MM.1S (cell line): ENCODE measurements at regions not wholly inside any gene's neighbourhood (a gene's known extent, or its start where the extent isn't known, plus 50 kb on each side); places are given as distances from the start of the nearest gene placed in this dataset.

ENCODE experiments used
- DNase-seq: peaks from one replicate; pipeline ENCODE4 v3.0.0-alpha.2; 2015
- H2AFZ ChIP-seq: fragments of 300-600 bp; sonication (generic); 2 replicates; pipeline ENCODE4 v1.6.0; 2016; ENCODE audit warnings: antibody characterized with exemption, low read length
- H3F3A ChIP-seq: fragments of 300-600 bp; sonication (generic); 2 replicates; pipeline ENCODE4 v1.6.1; 2016; ENCODE audit warnings: mild to moderate bottlenecking, antibody characterized with exemption, low read length, moderate library complexity, mixed read lengths; ENCODE audit not compliant: insufficient read depth
- H3K27ac ChIP-seq: fragments of 300-600 bp; sonication (generic); 2 replicates; pipeline ENCODE4 v1.5.1; 2016; ENCODE audit warnings: mild to moderate bottlenecking, low read length
- H3K27me3 ChIP-seq: fragments of 300-600 bp; sonication (generic); replicated peaks from 2 replicates; pipeline ENCODE4 v1.6.0; 2016; ENCODE audit warnings: low read length; ENCODE audit not compliant: insufficient read depth
- H3K36me3 ChIP-seq: fragments of 300-600 bp; sonication (generic); replicated peaks from 2 replicates; pipeline ENCODE4 v1.6.1; 2016; ENCODE audit warnings: mild to moderate bottlenecking, low read length, mixed read lengths; ENCODE audit not compliant: insufficient read depth
- H3K4me1 ChIP-seq: fragments of 300-600 bp; sonication (generic); 2 replicates; pipeline ENCODE4 v1.6.1; 2016; ENCODE audit warnings: low read length, mixed read lengths
- H3K4me2 ChIP-seq: fragments of 300-600 bp; sonication (generic); 2 replicates; pipeline ENCODE4 v1.6.0; 2016; ENCODE audit warnings: low read depth, low read length
- H3K4me3 ChIP-seq: fragments of 300-600 bp; sonication (generic); 2 replicates; pipeline ENCODE4 v1.5.1; 2016; ENCODE audit warnings: low read length, mixed read lengths
- H3K79me2 ChIP-seq: fragments of 300-600 bp; sonication (generic); 2 replicates; pipeline ENCODE4 v1.6.1; 2016; ENCODE audit warnings: mixed run types, low read length, mixed read lengths
- H3K9ac ChIP-seq: fragments of 300-600 bp; sonication (generic); 2 replicates; pipeline ENCODE4 v1.6.1; 2016; ENCODE audit warnings: low read length, mixed read lengths
- H3K9me2 ChIP-seq: fragments of 300-600 bp; sonication (generic); replicated peaks from 2 replicates; pipeline ENCODE4 v1.6.1; 2016; ENCODE audit warnings: mild to moderate bottlenecking, low read length, mixed read lengths; ENCODE audit not compliant: insufficient read depth
- H3K9me3 ChIP-seq: fragments of 300-600 bp; sonication (generic); replicated peaks from 2 replicates; pipeline ENCODE4 v1.6.1; 2016; ENCODE audit warnings: mild to moderate bottlenecking, low read length, mixed read lengths; ENCODE audit not compliant: insufficient read depth
- H4K20me1 ChIP-seq: fragments of 300-600 bp; sonication (generic); 2 replicates; pipeline ENCODE4 v1.6.1; 2016; ENCODE audit warnings: mild to moderate bottlenecking, low read length, moderate library complexity, mixed read lengths; ENCODE audit not compliant: insufficient read depth
- CTCF ChIP-seq: fragments of 300-600 bp; sonication (generic); IDR thresholded peaks from 2 replicates; pipeline ENCODE4 v1.5.1; 2016; ENCODE audit warnings: antibody characterized with exemption, low read length, mixed read lengths
- EZH2 ChIP-seq: fragments of 300-600 bp; sonication (generic); optimal IDR thresholded peaks from 2 replicates; pipeline ENCODE3; 2017; ENCODE audit warnings: low read depth, mild to moderate bottlenecking, antibody characterized with exemption, low read length, mixed read lengths
- EZH2phosphoT487 ChIP-seq: fragments of 300-600 bp; sonication (generic); IDR thresholded peaks from 2 replicates; pipeline ENCODE4 v1.6.1; 2018; ENCODE audit warnings: antibody characterized with exemption, low read length

- Histone ChIP-seq H3K4me3 (no peak overlapping the region), H3K9ac (no peak overlapping the region), H4K20me1 (no peaks in the 10 kb centered on the region), H3K36me3 (no peaks in the 10 kb centered on the region), H3K27ac (no peak overlapping the region), H3K4me1 (no peaks in the 10 kb centered on the region), H3K9me3 (no peaks in the 10 kb centered on the region), H3K4me2 (no peak overlapping the region), H3K79me2 (no peaks in the 10 kb centered on the region), H3K27me3 (peaks cover 57% of the 10 kb centered on the region), H3K9me2 (no peaks in the 10 kb centered on the region), H2AFZ (no peak overlapping the region), H3F3A (no peaks in the 10 kb centered on the region)
- no peak for TF ChIP-seq CTCF
- TF ChIP-seq EZH2phosphoT487: no peak
- no peak for TF ChIP-seq EZH2
- no peak for DNase-seq
Observed at GRCh38 chr9:135222881-135223760, 135.7 kb downstream of the OLFM1 start.

GRCh38 chr9:135223831-135224230, 136.4 kb downstream of the OLFM1 start:
- no peak overlapping the region for H3K9ac ChIP-seq
- H3K9me3 ChIP-seq: no peaks in the 10 kb centered on the region
- no peak for DNase-seq
- H4K20me1 ChIP-seq: no peaks in the 10 kb centered on the region
- H3K4me2 ChIP-seq: no peak overlapping the region
- H2AFZ ChIP-seq: no peak overlapping the region
- TF ChIP-seq EZH2phosphoT487 (no peak), CTCF (no peak), EZH2 (no peak)
- no peaks in the 10 kb centered on the region for H3K4me1 ChIP-seq
- H3F3A ChIP-seq: no peaks in the 10 kb centered on the region
- no peaks in the 10 kb centered on the region for H3K9me2 ChIP-seq
- no peaks in the 10 kb centered on the region for H3K36me3 ChIP-seq
- H3K27me3 ChIP-seq: peaks cover 50% of the 10 kb centered on the region
- no peaks in the 10 kb centered on the region for H3K79me2 ChIP-seq
- H3K27ac ChIP-seq: no peak overlapping the region
- H3K4me3 ChIP-seq: no peak overlapping the region

GRCh38 chr9:135224286-135224877, 136.9 kb downstream of the OLFM1 start:
- Histone ChIP-seq H2AFZ (no peak overlapping the region), H3K4me2 (no peak overlapping the region), H3K9ac (no peak overlapping the region), H3K36me3 (no peaks in the 10 kb centered on the region), H3K27ac (no peak overlapping the region), H4K20me1 (no peaks in the 10 kb centered on the region), H3F3A (no peaks in the 10 kb centered on the region), H3K9me3 (no peaks in the 10 kb centered on the region), H3K4me3 (no peak overlapping the region), H3K4me1 (no peaks in the 10 kb centered on the region), H3K79me2 (no peaks in the 10 kb centered on the region), H3K27me3 (peaks cover 45% of the 10 kb centered on the region), H3K9me2 (no peaks in the 10 kb centered on the region)
- DNase-seq: no peak
- TF ChIP-seq EZH2 (no peak), CTCF (no peak), EZH2phosphoT487 (no peak)
